ENCODE measurements at regions not wholly inside any gene's neighbourhood (a gene's known extent, or its start where the extent isn't known, plus 50 kb on each side); places are given as distances from the start of the nearest gene placed in this dataset.

DNA sequence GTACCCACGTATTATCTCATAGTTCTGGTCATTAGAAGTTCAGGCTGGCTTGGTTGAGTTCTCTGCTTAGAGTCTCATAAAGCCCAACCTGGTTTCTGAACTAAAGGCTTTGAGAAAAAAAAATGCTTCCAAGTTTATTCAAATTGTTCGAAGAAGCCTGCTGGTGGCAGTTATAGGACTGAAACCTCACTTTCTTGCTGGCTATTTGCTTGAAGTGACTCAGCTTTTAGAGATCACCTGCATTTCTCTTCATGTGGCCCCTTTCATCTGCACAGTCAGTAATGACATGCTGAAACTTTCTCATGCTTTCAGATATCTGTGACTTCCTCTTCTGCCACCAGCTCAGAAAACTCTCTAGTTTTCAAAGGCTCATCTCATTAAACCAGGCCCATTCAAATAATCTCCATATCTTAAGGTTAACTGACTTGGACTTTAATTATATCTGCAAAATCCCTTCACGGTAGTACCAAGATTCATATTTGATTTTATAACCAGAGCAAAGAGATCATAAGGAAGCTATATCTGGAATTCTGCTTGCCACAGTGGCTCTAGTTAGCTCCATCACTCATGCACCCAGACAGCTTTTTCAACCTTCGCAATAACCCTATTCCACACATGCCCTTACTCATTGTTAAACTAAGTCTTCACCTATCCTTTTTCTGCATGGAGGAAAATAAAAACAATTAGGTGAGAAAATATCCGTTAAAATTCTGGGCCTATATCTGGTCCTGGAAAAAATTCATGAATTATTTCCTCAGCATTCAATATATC, 433.8 kb upstream of the CBLB start:
- TF ChIP-seq TAF1 (IDR thresholded peaks at IDR 0.05; ENCODE audit: borderline replicate concordance, low read depth, low read length) (no peak), POLR2AphosphoS5 (IDR thresholded peaks at IDR 0.05; ENCODE audit: low read depth, low read length) (peak; percentile 49; the same call in 1 of the 2 replicates), POLR2A (IDR thresholded peaks at IDR 0.05; ENCODE audit: low read depth, low read length) (0 out of 2 replicates have a peak, but pooled peaks have one; percentile 29)

All from GM12892 (cell line).